ENCODE measurements at regions not wholly inside any gene's neighbourhood (a gene's known extent, or its start where the extent isn't known, plus 50 kb on each side); places are given as distances from the start of the nearest gene placed in this dataset.

DNA sequence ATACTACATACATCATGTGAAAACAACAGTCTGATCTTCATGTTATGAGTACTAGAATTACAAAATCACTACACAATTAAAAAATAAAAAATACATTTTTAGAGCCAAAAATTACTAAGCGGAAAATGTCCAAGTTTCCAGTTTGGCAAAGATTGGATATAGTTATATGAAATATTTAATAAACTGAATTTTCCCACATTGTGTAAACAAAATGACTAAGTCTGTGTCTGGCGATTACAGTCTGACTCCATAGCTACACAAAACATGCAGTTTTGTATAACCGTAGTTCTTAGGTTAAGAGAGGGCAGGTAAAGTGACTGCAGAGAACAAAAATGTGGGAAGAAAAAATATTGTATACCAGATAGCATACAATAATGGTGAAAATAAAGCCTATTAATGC lies 59.2 kb upstream of the TMEM47 start:
- TF ChIP-seq, protein P1, sequence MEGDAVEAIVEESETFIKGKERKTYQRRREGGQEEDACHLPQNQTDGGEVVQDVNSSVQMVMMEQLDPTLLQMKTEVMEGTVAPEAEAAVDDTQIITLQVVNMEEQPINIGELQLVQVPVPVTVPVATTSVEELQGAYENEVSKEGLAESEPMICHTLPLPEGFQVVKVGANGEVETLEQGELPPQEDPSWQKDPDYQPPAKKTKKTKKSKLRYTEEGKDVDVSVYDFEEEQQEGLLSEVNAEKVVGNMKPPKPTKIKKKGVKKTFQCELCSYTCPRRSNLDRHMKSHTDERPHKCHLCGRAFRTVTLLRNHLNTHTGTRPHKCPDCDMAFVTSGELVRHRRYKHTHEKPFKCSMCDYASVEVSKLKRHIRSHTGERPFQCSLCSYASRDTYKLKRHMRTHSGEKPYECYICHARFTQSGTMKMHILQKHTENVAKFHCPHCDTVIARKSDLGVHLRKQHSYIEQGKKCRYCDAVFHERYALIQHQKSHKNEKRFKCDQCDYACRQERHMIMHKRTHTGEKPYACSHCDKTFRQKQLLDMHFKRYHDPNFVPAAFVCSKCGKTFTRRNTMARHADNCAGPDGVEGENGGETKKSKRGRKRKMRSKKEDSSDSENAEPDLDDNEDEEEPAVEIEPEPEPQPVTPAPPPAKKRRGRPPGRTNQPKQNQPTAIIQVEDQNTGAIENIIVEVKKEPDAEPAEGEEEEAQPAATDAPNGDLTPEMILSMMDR (IDR thresholded peaks at IDR 0.05; ENCODE audit: insufficient read depth, low read depth, low read length) = no peak
- DNase-seq (ENCODE audit: low read depth) = no peak
- Histone ChIP-seq H3K4me3 (ENCODE audit: low read depth, low read length) (no peak overlapping the region), H3K36me3 (ENCODE audit: control insufficient read depth, insufficient read depth, low read length) (no peaks in the 10 kb centered on the region), H3K27me3 (ENCODE audit: control insufficient read depth, insufficient read depth, low read length) (no peaks in the 10 kb centered on the region)
- ChIA-PET POLR2A (no interaction called here), CTCF (no interaction called here)

- ChIA-PET POLR2A (no interaction called here), CTCF (no interaction called here)
- no peak for DNase-seq (ENCODE audit: low read depth)
- TF ChIP-seq, protein P1 (IDR thresholded peaks at IDR 0.05; ENCODE audit: insufficient read depth, low read depth, low read length) = no peak
- H3K4me3 ChIP-seq (ENCODE audit: low read depth, low read length) = no peak overlapping the region
- no peaks in the 10 kb centered on the region for H3K36me3 ChIP-seq (ENCODE audit: control insufficient read depth, insufficient read depth, low read length)
- H3K27me3 ChIP-seq (ENCODE audit: control insufficient read depth, insufficient read depth, low read length) = no peaks in the 10 kb centered on the region
Observed at GRCh38 chrX:34734383-34734782, 77.3 kb upstream of the TMEM47 start.

DNA sequence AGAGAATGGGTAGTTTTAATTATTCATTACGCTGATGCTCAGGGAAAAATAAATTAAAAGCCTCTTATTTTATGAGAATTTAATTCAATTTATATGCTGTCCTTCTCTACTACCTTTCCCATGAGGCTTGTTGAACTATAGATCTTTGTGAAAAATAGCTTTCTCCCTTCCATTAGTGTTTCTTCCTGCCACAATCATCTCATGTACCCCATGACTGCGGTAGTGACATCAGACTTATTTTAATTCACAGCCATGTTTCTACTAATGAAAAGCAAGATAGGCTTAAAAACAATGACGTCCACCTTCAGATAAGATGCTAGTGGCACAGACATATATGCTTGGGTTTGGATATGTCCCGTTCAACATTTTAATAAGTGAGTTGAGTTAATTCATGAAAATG lies 87.4 kb upstream of the TMEM47 start:
- DNase-seq (ENCODE audit: low read depth) = no peak
- ChIA-PET POLR2A (no interaction called here), CTCF (no interaction called here)
- Histone ChIP-seq H3K4me3 (ENCODE audit: low read depth, low read length) (no peak overlapping the region), H3K27me3 (ENCODE audit: control insufficient read depth, insufficient read depth, low read length) (no peaks in the 10 kb centered on the region), H3K36me3 (ENCODE audit: control insufficient read depth, insufficient read depth, low read length) (no peaks in the 10 kb centered on the region)
- TF ChIP-seq, protein P1 (IDR thresholded peaks at IDR 0.05; ENCODE audit: insufficient read depth, low read depth, low read length) = no peak

- TF ChIP-seq, protein P1 (IDR thresholded peaks at IDR 0.05; ENCODE audit: insufficient read depth, low read depth, low read length) = no peak
- ChIA-PET CTCF (no interaction called here), POLR2A (no interaction called here)
- DNase-seq (ENCODE audit: low read depth) = no peak
- Histone ChIP-seq H3K4me3 (ENCODE audit: low read depth, low read length) (no peak overlapping the region), H3K27me3 (ENCODE audit: control insufficient read depth, insufficient read depth, low read length) (no peaks in the 10 kb centered on the region), H3K36me3 (ENCODE audit: control insufficient read depth, insufficient read depth, low read length) (no peaks in the 10 kb centered on the region)
Observed at GRCh38 chrX:34749896-34750295, 92.8 kb upstream of the TMEM47 start.

DNA sequence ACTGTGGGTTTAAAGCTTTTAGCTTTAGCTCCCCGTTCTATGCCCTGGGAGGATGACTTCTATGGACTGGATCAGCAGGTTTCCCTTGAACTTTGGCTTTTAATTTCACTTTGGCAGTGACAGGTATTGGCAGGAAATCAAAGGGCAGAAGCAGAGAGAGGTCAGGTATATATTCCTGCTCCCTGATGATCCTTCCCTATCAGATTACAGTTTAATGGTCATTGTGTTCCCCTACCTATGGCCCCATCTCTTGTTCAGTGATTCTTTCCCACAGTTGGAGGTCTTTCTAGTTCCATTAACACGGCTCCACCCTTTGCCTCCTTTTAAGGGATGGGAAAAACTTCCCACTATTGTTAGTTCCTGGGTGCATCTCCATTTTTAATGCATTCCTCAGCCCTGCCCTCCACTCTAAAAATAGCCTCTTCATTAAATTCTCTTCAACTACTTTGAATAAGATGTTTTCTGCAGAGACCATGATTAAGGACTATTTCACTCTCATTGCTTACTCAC lies 107.8 kb upstream of the TMEM47 start:
- TF ChIP-seq, protein P1 (IDR thresholded peaks at IDR 0.05; ENCODE audit: insufficient read depth, low read depth, low read length) = no peak
- DNase-seq (ENCODE audit: low read depth) = no peak
- H3K36me3 ChIP-seq (ENCODE audit: control insufficient read depth, insufficient read depth, low read length) = no peaks in the 10 kb centered on the region
- no peaks in the 10 kb centered on the region for H3K27me3 ChIP-seq (ENCODE audit: control insufficient read depth, insufficient read depth, low read length)
- no peak overlapping the region for H3K4me3 ChIP-seq (ENCODE audit: low read depth, low read length)
- POLR2A ChIA-PET = no interaction called here
- CTCF ChIA-PET = no interaction called here
